Body of pancreas (tissue), 4 donors: ENCODE measurements at regions not wholly inside any gene's neighbourhood (a gene's known extent, or its start where the extent isn't known, plus 50 kb on each side); places are given as distances from the start of the nearest gene placed in this dataset.

ENCODE experiments used
- ATAC-seq: fragments of 150-250 bp; one replicate; pipeline ENCODE4 v1.9.1; 2016
- DNase-seq, 4 donors: peaks; one replicate each; pipeline ENCODE4 v3.0.0-alpha.2; 2019
- H3K27ac ChIP-seq, 4 donors: fragments of 200-600 bp; sonication (generic); 1 replicate in 3 of 4; 2 replicates in 1 of 4; pipeline versions ENCODE4 v1.5.1 to v1.6.1; 2016 to 2019; ENCODE audit warnings: mild to moderate bottlenecking in 1 of 4, mixed read lengths in 1 of 4, moderate library complexity in 1 of 4
- H3K27me3 ChIP-seq, 2 donors: fragments of 200-600 bp; sonication (generic); one replicate each; pipeline ENCODE4 v1.6.0; 2016; ENCODE audit warnings: mild to moderate bottlenecking in 1 of 2
- H3K36me3 ChIP-seq, 2 donors: fragments of 200-600 bp; sonication (generic); replicated peaks in 1 of 2; 2 replicates each; pipeline ENCODE4 v1.5.1; 2016; ENCODE audit warnings: low read depth in 2 of 2; ENCODE audit not compliant: insufficient read depth in 1 of 2
- H3K4me1 ChIP-seq: fragments of 200-600 bp; sonication (generic); one replicate; pipeline ENCODE4 v1.6.0; 2016
- H3K4me3 ChIP-seq, 2 donors: fragments of 200-600 bp; sonication (generic); 1 replicate in 1 of 2; 2 replicates in 1 of 2; pipeline ENCODE4 v1.5.1; 2016 to 2019
- H3K9me3 ChIP-seq, 3 donors: fragments of 200-600 bp; sonication (generic); 1 replicate in 2 of 3; 2 replicates in 1 of 3; pipeline ENCODE4 v1.5.1; 2016
- POLR2A ChIP-seq, 3 donors: fragments of 450-650 bp; IDR thresholded peaks; one replicate each; pipeline ENCODE4 v1.6.1; 2016; ENCODE audit warnings: antibody characterized with exemption in 3 of 3, mild to moderate bottlenecking in 2 of 3
- WGBS, 2 donors: methylation state at CpG; one replicate each; pipeline ENCODE4 v1.1.5; 2017; 5-methylcytosine and 5-hydroxymethylcytosine counted together
- intact Hi-C: fragments of 100-400 bp; cut with DNase I; formaldehyde crosslinking; loops from one replicate; pipeline ENCODE4 v1.15.1; 2023
- TF ChIP-seq, protein P1 (sequence below), 7 experiments: fragments of 450-650 bp in 4 of 7; fragments of 200-600 bp in 3 of 7; sonication (generic) in 3 of 7; IDR thresholded peaks; one replicate each; pipeline ENCODE4 v1.5.1; 2016 to 2019; ENCODE audit warnings: antibody characterized with exemption in 7 of 7

DNA sequence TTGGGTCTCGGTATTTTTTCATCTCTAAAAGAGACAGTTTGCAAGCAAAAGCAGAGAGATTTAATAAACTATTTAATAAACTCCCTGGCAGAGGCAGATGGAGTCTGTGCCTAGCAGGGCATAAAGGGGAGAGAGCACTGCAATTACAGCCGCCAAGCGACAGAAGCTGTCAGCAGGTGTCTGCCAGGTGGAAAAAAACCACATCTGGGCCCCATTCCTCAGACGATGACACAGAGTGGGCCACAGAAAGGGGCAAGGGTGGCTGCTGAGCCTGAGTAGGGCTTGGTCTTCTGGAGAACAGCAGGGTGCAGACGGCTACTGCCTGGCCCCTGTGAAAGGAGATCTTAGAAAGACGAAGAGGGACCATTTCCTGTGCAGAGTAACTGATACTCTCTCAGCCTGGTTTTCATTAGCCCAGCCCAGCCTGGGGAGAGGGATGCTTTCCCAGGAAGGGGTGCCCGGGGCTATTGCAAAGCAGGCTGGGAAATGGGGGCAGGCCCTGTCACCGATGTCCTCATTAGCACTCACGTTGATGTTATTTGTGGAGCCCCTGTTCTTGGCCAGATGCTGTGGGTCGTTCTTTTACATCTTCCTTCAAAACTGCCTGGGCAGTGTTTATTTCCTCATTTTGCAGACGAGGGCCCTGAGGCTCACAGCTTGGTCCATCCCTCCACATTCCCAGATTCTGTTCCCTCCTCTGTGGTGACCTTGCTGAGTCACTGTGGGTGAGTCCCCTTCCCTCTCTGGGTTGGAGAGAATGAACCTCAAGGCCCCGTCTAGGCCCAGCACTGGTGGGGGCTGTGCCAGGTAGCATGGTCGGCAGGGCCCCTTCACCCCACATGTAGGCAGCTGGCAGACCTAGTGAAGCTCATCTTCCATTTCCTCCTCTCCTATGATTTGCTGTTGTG lies 472.7 kb downstream of the PTPRU start:
- ATAC-seq (no peak), DNase-seq (no peak)
- Histone ChIP-seq H3K36me3 (no peaks in the 10 kb centered on the region), H3K4me3 (no peak overlapping the region), H3K27me3 (no peaks in the 10 kb centered on the region), H3K9me3 (no peaks in the 10 kb centered on the region), H3K4me1 (no peaks in the 10 kb centered on the region), H3K27ac (no peak overlapping the region)
- intact Hi-C loops: no loop called here
- TF ChIP-seq, protein P1, sequence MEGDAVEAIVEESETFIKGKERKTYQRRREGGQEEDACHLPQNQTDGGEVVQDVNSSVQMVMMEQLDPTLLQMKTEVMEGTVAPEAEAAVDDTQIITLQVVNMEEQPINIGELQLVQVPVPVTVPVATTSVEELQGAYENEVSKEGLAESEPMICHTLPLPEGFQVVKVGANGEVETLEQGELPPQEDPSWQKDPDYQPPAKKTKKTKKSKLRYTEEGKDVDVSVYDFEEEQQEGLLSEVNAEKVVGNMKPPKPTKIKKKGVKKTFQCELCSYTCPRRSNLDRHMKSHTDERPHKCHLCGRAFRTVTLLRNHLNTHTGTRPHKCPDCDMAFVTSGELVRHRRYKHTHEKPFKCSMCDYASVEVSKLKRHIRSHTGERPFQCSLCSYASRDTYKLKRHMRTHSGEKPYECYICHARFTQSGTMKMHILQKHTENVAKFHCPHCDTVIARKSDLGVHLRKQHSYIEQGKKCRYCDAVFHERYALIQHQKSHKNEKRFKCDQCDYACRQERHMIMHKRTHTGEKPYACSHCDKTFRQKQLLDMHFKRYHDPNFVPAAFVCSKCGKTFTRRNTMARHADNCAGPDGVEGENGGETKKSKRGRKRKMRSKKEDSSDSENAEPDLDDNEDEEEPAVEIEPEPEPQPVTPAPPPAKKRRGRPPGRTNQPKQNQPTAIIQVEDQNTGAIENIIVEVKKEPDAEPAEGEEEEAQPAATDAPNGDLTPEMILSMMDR (IDR thresholded peaks at IDR 0.05): no peak
- no peak for TF ChIP-seq POLR2A (IDR thresholded peaks at IDR 0.05)
- 43 to 58% methylated on average over 12 to 13 of the region's 13 CpGs for WGBS, 2 donors

DNA sequence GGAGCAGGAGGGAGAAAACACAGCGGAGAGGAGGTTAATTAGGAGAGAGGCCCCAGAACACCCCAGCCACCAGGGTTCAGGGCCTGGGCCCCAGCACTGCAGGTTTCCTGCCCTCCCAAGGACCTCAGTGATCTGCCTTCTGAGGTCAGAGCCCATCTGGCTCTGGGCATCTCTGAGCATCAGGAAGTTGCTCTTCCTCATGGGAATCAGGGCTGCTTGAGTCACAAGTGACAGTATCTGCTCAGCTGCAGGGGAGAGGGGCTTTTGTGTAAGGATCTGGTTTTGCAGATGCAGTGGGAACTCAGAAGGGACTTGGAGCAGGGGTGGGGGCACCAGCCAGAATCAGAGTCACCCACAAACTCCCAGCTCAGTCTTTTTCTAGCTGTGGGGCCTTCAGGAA lies 472.1 kb downstream of the PTPRU start:
- 79 to 100% methylated on average over 1 of the region's 1 CpG for WGBS, 2 donors
- intact Hi-C loops: no loop called here
- H3K9me3 ChIP-seq: no peaks in the 10 kb centered on the region
- no peak for ATAC-seq
- DNase-seq: no peak
- H3K27ac ChIP-seq: no peak overlapping the region
- no peaks in the 10 kb centered on the region for H3K4me1 ChIP-seq
- H3K4me3 ChIP-seq: no peak overlapping the region
- no peaks in the 10 kb centered on the region for H3K27me3 ChIP-seq
- H3K36me3 ChIP-seq: no peaks in the 10 kb centered on the region
- no peak for TF ChIP-seq POLR2A (IDR thresholded peaks at IDR 0.05)
- TF ChIP-seq, protein P1 (IDR thresholded peaks at IDR 0.05): no peak

DNA sequence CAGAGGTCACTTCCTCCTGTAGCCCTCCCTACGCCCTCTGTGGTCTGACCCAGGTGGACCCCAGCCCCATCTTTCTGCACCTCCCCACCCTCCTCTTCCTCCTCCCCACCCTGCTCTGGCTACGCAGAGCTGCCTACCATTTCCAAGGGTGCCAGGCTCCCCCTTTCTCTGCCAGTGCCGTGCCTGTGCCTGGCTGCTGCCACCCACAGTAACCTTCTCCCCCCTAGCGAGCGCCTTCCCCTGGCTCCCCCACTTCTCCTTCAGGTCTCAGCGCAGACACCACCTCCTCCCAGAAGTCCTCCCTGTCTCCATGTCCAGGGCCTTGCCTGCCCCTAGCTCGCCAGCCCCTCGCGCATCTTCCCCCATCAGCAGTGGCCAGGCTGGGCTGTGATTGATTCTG lies 471.5 kb downstream of the PTPRU start:
- TF ChIP-seq, protein P1 (IDR thresholded peaks at IDR 0.05): no peak
- no peak for TF ChIP-seq POLR2A (IDR thresholded peaks at IDR 0.05)
- WGBS, 2 donors: 90 to 91% methylated on average over 8 to 9 of the region's 9 CpGs
- no peaks in the 10 kb centered on the region for H3K36me3 ChIP-seq
- H3K4me3 ChIP-seq: no peak overlapping the region
- H3K4me1 ChIP-seq: no peaks in the 10 kb centered on the region
- intact Hi-C loops: no loop called here
- H3K9me3 ChIP-seq: no peaks in the 10 kb centered on the region
- ATAC-seq (no peak), DNase-seq (no peak)
- no peaks in the 10 kb centered on the region for H3K27me3 ChIP-seq
- H3K27ac ChIP-seq: no peak overlapping the region

DNA sequence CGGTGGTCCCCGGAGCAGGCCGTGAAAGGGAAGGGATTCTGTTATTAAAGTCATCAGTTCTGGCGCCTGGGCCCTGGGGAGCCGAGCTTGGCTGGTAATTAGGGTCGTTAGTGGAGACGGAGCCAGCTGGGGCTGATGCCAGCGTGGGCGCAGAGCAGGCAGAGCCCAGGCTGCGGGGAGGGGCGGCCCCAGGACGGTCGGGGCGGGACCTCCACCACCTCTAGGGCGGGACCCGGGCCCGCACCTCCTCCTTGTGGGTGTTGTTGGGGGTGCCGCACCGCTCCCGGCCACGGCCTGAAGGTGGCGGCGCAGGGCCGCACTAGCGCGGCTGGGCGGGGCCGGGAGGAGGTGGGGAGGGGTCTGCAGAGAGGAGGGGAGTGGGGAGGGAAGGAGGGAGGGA lies 470.6 kb downstream of the PTPRU start:
- TF ChIP-seq, protein P1 (IDR thresholded peaks at IDR 0.05): peak in 3 of 7 experiments; percentile 22 to 49 (median 26)
- TF ChIP-seq POLR2A (IDR thresholded peaks at IDR 0.05): no peak
- Histone ChIP-seq H3K27ac (no peak overlapping the region), H3K4me3 (no peak overlapping the region), H3K4me1 (no peaks in the 10 kb centered on the region), H3K27me3 (no peaks in the 10 kb centered on the region), H3K9me3 (no peaks in the 10 kb centered on the region), H3K36me3 (no peaks in the 10 kb centered on the region)
- ATAC-seq (no peak), DNase-seq (peak in 2 of 4 donors; percentile 26 to 46)
- WGBS, 2 donors: 2% methylated on average over 16 of the region's 28 CpGs; no CpG with 5 or more reads in 1 of the 2 donors
- intact Hi-C loops: no loop called here

DNA sequence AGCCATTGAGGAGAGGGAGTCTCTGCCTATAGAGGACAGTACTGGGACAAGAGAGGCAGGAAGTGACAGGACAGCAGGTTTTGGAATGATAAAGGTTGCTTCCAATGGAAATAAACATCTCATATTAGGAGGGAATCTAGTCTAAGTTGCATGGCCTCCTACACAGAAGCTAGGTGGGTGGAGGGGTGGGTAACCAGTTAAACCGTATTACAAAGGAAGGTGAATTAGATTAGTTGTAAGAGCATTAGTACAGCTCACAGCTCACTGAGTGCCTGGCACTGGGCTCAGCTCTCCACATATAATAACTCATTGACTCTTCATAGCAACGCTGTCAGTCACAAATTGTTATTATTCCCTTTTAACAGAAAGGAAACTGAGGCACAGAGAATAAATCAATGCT lies 468.1 kb downstream of the PTPRU start:
- no peak overlapping the region for H3K27ac ChIP-seq
- H3K4me1 ChIP-seq: no peaks in the 10 kb centered on the region
- ATAC-seq (no peak), DNase-seq (no peak)
- TF ChIP-seq, protein P1 (IDR thresholded peaks at IDR 0.05): no peak
- no peak for TF ChIP-seq POLR2A (IDR thresholded peaks at IDR 0.05)
- no peaks in the 10 kb centered on the region for H3K36me3 ChIP-seq
- no peaks in the 10 kb centered on the region for H3K27me3 ChIP-seq
- H3K4me3 ChIP-seq: no peak overlapping the region
- 43 to 48% methylated on average over 2 of the region's 2 CpGs for WGBS, 2 donors
- intact Hi-C loops: no loop called here
- no peaks in the 10 kb centered on the region for H3K9me3 ChIP-seq
